Ureter (tissue), 1 donor: ENCODE measurements at regions not wholly inside any gene's neighbourhood (a gene's known extent, or its start where the extent isn't known, plus 50 kb on each side); places are given as distances from the start of the nearest gene placed in this dataset.

Experiments used
- DNase-seq: peaks from one replicate; pipeline ENCODE4 v3.0.0-alpha.2; 2020; ENCODE audit warnings: low spot score
- donor health status: DM: yes; HTN: yes; CAD: no.

- DNase-seq = no peak
Measured at GRCh38 chr10:36053775-36054174, 411.7 kb upstream of the FZD8 start.

- no peak for DNase-seq
Measured at GRCh38 chr10:36053271-36053670, 411.2 kb upstream of the FZD8 start.

- DNase-seq = no peak
Measured at GRCh38 chr10:36051500-36051991, 409.4 kb upstream of the FZD8 start.

- DNase-seq = no peak
Measured at GRCh38 chr10:36050763-36051499, 408.8 kb upstream of the FZD8 start.

GRCh38 chr10:36048780-36049179 is 406.7 kb upstream of the FZD8 start:
- no peak for DNase-seq

- no peak for DNase-seq
Measured at GRCh38 chr10:36048236-36048635, 406.1 kb upstream of the FZD8 start.

GRCh38 chr10:36042135-36042534 is 400.0 kb upstream of the FZD8 start:
- no peak for DNase-seq

GRCh38 chr10:36038316-36038955 is 396.3 kb upstream of the FZD8 start:
- DNase-seq = no peak

- no peak for DNase-seq
Measured at GRCh38 chr10:36036137-36036536, 394.0 kb upstream of the FZD8 start.

GRCh38 chr10:36033808-36034207 is 391.7 kb upstream of the FZD8 start:
- DNase-seq = no peak

- no peak for DNase-seq
Measured at GRCh38 chr10:36030516-36030915, 388.4 kb upstream of the FZD8 start.

- no peak for DNase-seq
Measured at GRCh38 chr10:36026656-36027390, 384.7 kb upstream of the FZD8 start.

GRCh38 chr10:36026081-36026480 is 384.0 kb upstream of the FZD8 start:
- DNase-seq = no peak

GRCh38 chr10:36023939-36024338 is 381.8 kb upstream of the FZD8 start:
- DNase-seq = no peak

GRCh38 chr10:36021096-36021495 is 379.0 kb upstream of the FZD8 start:
- DNase-seq = no peak

- DNase-seq = no peak
Measured at GRCh38 chr10:36019749-36020148, 377.7 kb upstream of the FZD8 start.

GRCh38 chr10:36018996-36019395 is 376.9 kb upstream of the FZD8 start:
- DNase-seq = no peak

GRCh38 chr10:36017137-36017536 is 375.0 kb upstream of the FZD8 start:
- no peak for DNase-seq

GRCh38 chr10:36007369-36007768 is 365.3 kb upstream of the FZD8 start:
- no peak for DNase-seq

GRCh38 chr10:36003688-36004087 is 361.6 kb upstream of the FZD8 start:
- DNase-seq = no peak

- no peak for DNase-seq
Measured at GRCh38 chr10:36003031-36003600, 361.0 kb upstream of the FZD8 start.

GRCh38 chr10:36002445-36002844 is 360.3 kb upstream of the FZD8 start:
- no peak for DNase-seq
